KMS-11 (cell line): ENCODE measurements at regions not wholly inside any gene's neighbourhood (a gene's known extent, or its start where the extent isn't known, plus 50 kb on each side); places are given as distances from the start of the nearest gene placed in this dataset.
A peak's percentile ranks its signal among the peaks of the same experiment; 100 is the strongest.

ENCODE experiments used
- H2AFZ ChIP-seq: fragments of 200-600 bp; sonication (generic); 2 replicates; pipeline ENCODE4 v1.6.1; 2016; ENCODE audit warnings: antibody characterized with exemption, mixed run types, low read depth
- H3K27ac ChIP-seq: fragments of 200-600 bp; sonication (generic); 2 replicates; pipeline ENCODE4 v1.6.1; 2016; ENCODE audit warnings: mild to moderate bottlenecking, mixed run types
- H3K27me3 ChIP-seq: fragments of 200-600 bp; sonication (generic); 2 replicates; pipeline ENCODE4 v1.6.1; 2017; ENCODE audit warnings: mild to moderate bottlenecking, low read depth, mixed run types, moderate library complexity; ENCODE audit not compliant: insufficient read depth
- H3K36me3 ChIP-seq: fragments of 200-600 bp; sonication (generic); 2 replicates; pipeline ENCODE4 v1.6.1; 2017; ENCODE audit warnings: mild to moderate bottlenecking, mixed run types; ENCODE audit not compliant: insufficient read depth
- H3K4me1 ChIP-seq: fragments of 200-600 bp; sonication (generic); 2 replicates; pipeline ENCODE4 v1.6.1; 2016; ENCODE audit warnings: mild to moderate bottlenecking, low read depth, mixed run types; ENCODE audit not compliant: poor library complexity, severe bottlenecking
- H3K4me2 ChIP-seq: fragments of 200-600 bp; sonication (generic); 2 replicates; pipeline ENCODE4 v1.7.0; 2016; ENCODE audit warnings: mild to moderate bottlenecking, mixed run types
- H3K4me3 ChIP-seq: fragments of 200-600 bp; sonication (generic); IDR thresholded peaks from 2 replicates; pipeline ENCODE4 v1.6.1; 2017; ENCODE audit warnings: low read depth, low read length, mixed read lengths; ENCODE audit not compliant: insufficient read depth
- H3K79me2 ChIP-seq: fragments of 200-600 bp; sonication (generic); 2 replicates; pipeline ENCODE4 v1.6.1; 2016; ENCODE audit warnings: low read depth, mixed run types; ENCODE audit not compliant: insufficient read depth
- H3K9ac ChIP-seq: fragments of 200-600 bp; sonication (generic); 2 replicates; pipeline ENCODE4 v1.6.1; 2016; ENCODE audit warnings: mild to moderate bottlenecking, mixed run types
- H4K20me1 ChIP-seq: fragments of 200-600 bp; sonication (generic); 2 replicates; pipeline ENCODE4 v1.6.1; 2016; ENCODE audit warnings: mild to moderate bottlenecking, mixed run types; ENCODE audit not compliant: insufficient read depth
- CTCF ChIP-seq: fragments of 200-600 bp; sonication (generic); conservative IDR thresholded peaks from 2 replicates; pipeline ENCODE4 v1.6.1; 2017; ENCODE audit warnings: low read depth, mild to moderate bottlenecking, antibody characterized with exemption, low read length, moderate library complexity, mixed read lengths

GRCh38 chr4:16293210-16293838, 67.1 kb upstream of the TAPT1 start:
- no peak overlapping the region for H3K4me3 ChIP-seq
- H2AFZ ChIP-seq = no peak overlapping the region
- no peak overlapping the region for H3K27ac ChIP-seq
- no peaks in the 10 kb centered on the region for H3K36me3 ChIP-seq
- no peak for TF ChIP-seq CTCF
- H3K27me3 ChIP-seq = no peaks in the 10 kb centered on the region
- no peaks in the 10 kb centered on the region for H3K79me2 ChIP-seq
- H3K9ac ChIP-seq = no peak overlapping the region
- H3K4me1 ChIP-seq = no peaks in the 10 kb centered on the region
- no peaks in the 10 kb centered on the region for H4K20me1 ChIP-seq
- no peak overlapping the region for H3K4me2 ChIP-seq

- Histone ChIP-seq H3K4me1 (no peaks in the 10 kb centered on the region), H3K9ac (no peak overlapping the region), H3K79me2 (no peaks in the 10 kb centered on the region), H3K27me3 (no peaks in the 10 kb centered on the region), H3K4me3 (no peak overlapping the region), H2AFZ (no peak overlapping the region), H4K20me1 (no peaks in the 10 kb centered on the region), H3K36me3 (no peaks in the 10 kb centered on the region), H3K4me2 (no peak overlapping the region), H3K27ac (no peak overlapping the region)
- no peak for TF ChIP-seq CTCF
Measured at GRCh38 chr4:16292585-16292984, 66.3 kb upstream of the TAPT1 start.

GRCh38 chr4:16290681-16291420, 64.6 kb upstream of the TAPT1 start:
- H2AFZ ChIP-seq = no peak overlapping the region
- H3K9ac ChIP-seq = no peak overlapping the region
- H3K27me3 ChIP-seq = no peaks in the 10 kb centered on the region
- no peak overlapping the region for H3K4me3 ChIP-seq
- no peaks in the 10 kb centered on the region for H3K36me3 ChIP-seq
- no peaks in the 10 kb centered on the region for H3K79me2 ChIP-seq
- no peak overlapping the region for H3K4me2 ChIP-seq
- TF ChIP-seq CTCF = no peak
- no peak overlapping the region for H3K27ac ChIP-seq
- H3K4me1 ChIP-seq = no peaks in the 10 kb centered on the region
- H4K20me1 ChIP-seq = no peaks in the 10 kb centered on the region

GRCh38 chr4:16289897-16290554, 63.8 kb upstream of the TAPT1 start:
- no peaks in the 10 kb centered on the region for H4K20me1 ChIP-seq
- H3K4me3 ChIP-seq = no peak overlapping the region
- no peak overlapping the region for H3K9ac ChIP-seq
- no peaks in the 10 kb centered on the region for H3K36me3 ChIP-seq
- H3K4me2 ChIP-seq = no peak overlapping the region
- TF ChIP-seq CTCF = peak; percentile 57
- H3K27ac ChIP-seq = no peak overlapping the region
- no peaks in the 10 kb centered on the region for H3K4me1 ChIP-seq
- H3K27me3 ChIP-seq = no peaks in the 10 kb centered on the region
- no peaks in the 10 kb centered on the region for H3K79me2 ChIP-seq
- peak overlapping the region; percentile 67 for H2AFZ ChIP-seq
